Smooth muscle cell (in vitro differentiated cells): ENCODE measurements at regions not wholly inside any gene's neighbourhood (a gene's known extent, or its start where the extent isn't known, plus 50 kb on each side); places are given as distances from the start of the nearest gene placed in this dataset.

Experiments
- DNase-seq: peaks from one replicate; lab custom pipeline; 2025; ENCODE audit not compliant: unreplicated experiment; lab: John Stamatoyannopoulos, UW
- H2AFZ ChIP-seq: fragments of 200-600 bp; sonication (generic); 2 replicates; pipeline ENCODE4 v1.6.0; 2016; ENCODE audit warnings: antibody characterized with exemption, low read depth, mild to moderate bottlenecking
- H3F3A ChIP-seq: fragments of 200-600 bp; sonication (generic); 2 replicates; pipeline ENCODE4 v1.6.0; 2017; ENCODE audit warnings: antibody characterized with exemption, low read depth
- H3K27ac ChIP-seq: fragments of 200-600 bp; sonication (generic); 2 replicates; pipeline ENCODE4 v1.5.1; 2016; ENCODE audit warnings: low read depth, mild to moderate bottlenecking
- H3K27me3 ChIP-seq: fragments of 200-600 bp; sonication (generic); 2 replicates; pipeline ENCODE4 v1.6.1; 2016; ENCODE audit warnings: low read depth, mild to moderate bottlenecking
- H3K36me3 ChIP-seq: fragments of 200-600 bp; sonication (generic); 2 replicates; pipeline ENCODE4 v1.5.1; 2016; ENCODE audit warnings: low read depth
- H3K4me1 ChIP-seq: fragments of 200-600 bp; sonication (generic); 2 replicates; pipeline ENCODE4 v1.5.1; 2016; ENCODE audit warnings: low read depth
- H3K4me2 ChIP-seq: fragments of 200-600 bp; sonication (generic); 2 replicates; pipeline ENCODE4 v1.6.0; 2016; ENCODE audit warnings: mild to moderate bottlenecking
- H3K4me3 ChIP-seq: fragments of 200-600 bp; sonication (generic); 2 replicates; pipeline ENCODE4 v1.5.1; 2016; ENCODE audit warnings: mild to moderate bottlenecking
- H3K79me2 ChIP-seq: fragments of 200-600 bp; sonication (generic); 2 replicates; pipeline ENCODE4 v1.6.0; 2016; ENCODE audit warnings: low read depth, mild to moderate bottlenecking
- H3K9ac ChIP-seq: fragments of 200-600 bp; sonication (generic); 2 replicates; pipeline ENCODE4 v1.6.0; 2016; ENCODE audit warnings: low read depth
- H3K9me3 ChIP-seq: fragments of 200-600 bp; sonication (generic); replicated peaks from 2 replicates; pipeline ENCODE4 v1.5.1; 2016; ENCODE audit warnings: low read depth
- H4K20me1 ChIP-seq: fragments of 200-600 bp; sonication (generic); 2 replicates; pipeline ENCODE4 v1.6.0; 2016; ENCODE audit warnings: low read depth
- CTCF ChIP-seq: fragments of 200-600 bp; sonication (generic); IDR thresholded peaks from 2 replicates; pipeline ENCODE4 v1.5.1; 2017; ENCODE audit warnings: borderline replicate concordance, mild to moderate bottlenecking, antibody characterized with exemption; ENCODE audit not compliant: insufficient read depth, poor library complexity, severe bottlenecking
- WGBS: methylation state at CpG from one replicate; pipeline ENCODE4 v1.1.7; 2016; ENCODE audit warnings: low lambda C conversion rate; 5-methylcytosine and 5-hydroxymethylcytosine counted together

- no peak for TF ChIP-seq CTCF
- Histone ChIP-seq H2AFZ (no peak overlapping the region), H3K27me3 (no peaks in the 10 kb centered on the region), H3K27ac (no peak overlapping the region), H3K4me3 (no peak overlapping the region), H3K79me2 (no peaks in the 10 kb centered on the region), H3K36me3 (no peaks in the 10 kb centered on the region), H3K4me1 (no peaks in the 10 kb centered on the region), H3K9me3 (no peaks in the 10 kb centered on the region), H4K20me1 (no peaks in the 10 kb centered on the region), H3K4me2 (no peak overlapping the region), H3K9ac (no peak overlapping the region), H3F3A (no peaks in the 10 kb centered on the region)
- DNase-seq, result no peak
- WGBS, result 95% methylated on average over 4 of the region's 4 CpGs
Observed at GRCh38 chrX:88424541-88424940, 322.5 kb upstream of the CPXCR1 start.

- no peaks in the 10 kb centered on the region for H3F3A ChIP-seq
- no peak overlapping the region for H3K4me2 ChIP-seq
- H3K9ac ChIP-seq, result no peak overlapping the region
- 66% methylated on average over 4 of the region's 4 CpGs for WGBS
- H3K36me3 ChIP-seq, result no peaks in the 10 kb centered on the region
- no peaks in the 10 kb centered on the region for H3K9me3 ChIP-seq
- no peaks in the 10 kb centered on the region for H3K27me3 ChIP-seq
- peak overlapping the region; percentile 88 for H2AFZ ChIP-seq
- no peaks in the 10 kb centered on the region for H3K4me1 ChIP-seq
- peak; percentile 48 for TF ChIP-seq CTCF
- H3K4me3 ChIP-seq, result no peak overlapping the region
- no peaks in the 10 kb centered on the region for H3K79me2 ChIP-seq
- no peak for DNase-seq
- H3K27ac ChIP-seq, result no peak overlapping the region
- no peaks in the 10 kb centered on the region for H4K20me1 ChIP-seq
Observed at GRCh38 chrX:88425739-88426138, 321.3 kb upstream of the CPXCR1 start.

GRCh38 chrX:88437563-88437962, 309.5 kb upstream of the CPXCR1 start:
- H2AFZ ChIP-seq, result no peak overlapping the region
- TF ChIP-seq CTCF, result no peak
- WGBS, result 88% methylated on average over 1 of the region's 1 CpG
- H3K4me1 ChIP-seq, result no peaks in the 10 kb centered on the region
- H3K9ac ChIP-seq, result no peak overlapping the region
- no peaks in the 10 kb centered on the region for H3F3A ChIP-seq
- no peaks in the 10 kb centered on the region for H3K36me3 ChIP-seq
- no peaks in the 10 kb centered on the region for H3K27me3 ChIP-seq
- no peak overlapping the region for H3K27ac ChIP-seq
- no peaks in the 10 kb centered on the region for H3K79me2 ChIP-seq
- H3K4me3 ChIP-seq, result no peak overlapping the region
- DNase-seq, result no peak
- H4K20me1 ChIP-seq, result no peaks in the 10 kb centered on the region
- H3K9me3 ChIP-seq, result no peaks in the 10 kb centered on the region
- no peak overlapping the region for H3K4me2 ChIP-seq

- H3K9me3 ChIP-seq, result no peaks in the 10 kb centered on the region
- TF ChIP-seq CTCF, result no peak
- no peak overlapping the region for H3K4me2 ChIP-seq
- H3K36me3 ChIP-seq, result no peaks in the 10 kb centered on the region
- no peak for DNase-seq
- H3K27me3 ChIP-seq, result no peaks in the 10 kb centered on the region
- 86% methylated on average over 1 of the region's 1 CpG for WGBS
- no peak overlapping the region for H3K9ac ChIP-seq
- H2AFZ ChIP-seq, result no peak overlapping the region
- H3K27ac ChIP-seq, result no peak overlapping the region
- no peaks in the 10 kb centered on the region for H3F3A ChIP-seq
- no peaks in the 10 kb centered on the region for H3K79me2 ChIP-seq
- no peaks in the 10 kb centered on the region for H3K4me1 ChIP-seq
- H3K4me3 ChIP-seq, result no peak overlapping the region
- no peaks in the 10 kb centered on the region for H4K20me1 ChIP-seq
Observed at GRCh38 chrX:88438209-88438608, 308.8 kb upstream of the CPXCR1 start.
